Osteoblast (primary cell): ENCODE measurements at regions not wholly inside any gene's neighbourhood (a gene's known extent, or its start where the extent isn't known, plus 50 kb on each side); places are given as distances from the start of the nearest gene placed in this dataset.

Source experiments
- DNase-seq: peaks from one replicate; pipeline ENCODE4 v3.0.0; 2011; ENCODE audit warnings: low spot score, mixed read lengths; ENCODE audit not compliant: insufficient read length; ENCODE audit errors: missing footprints
- H2AFZ ChIP-seq: 2 replicates; pipeline ENCODE4 v1.6.0; 2011; ENCODE audit warnings: mild to moderate bottlenecking, low read length
- H3K27ac ChIP-seq: 2 replicates; pipeline ENCODE4 v1.5.1; 2011; ENCODE audit warnings: mild to moderate bottlenecking, low read depth, low read length, moderate library complexity
- H3K27me3 ChIP-seq: 2 replicates; pipeline ENCODE4 v1.6.0; 2012; ENCODE audit warnings: mild to moderate bottlenecking, control low read depth, inconsistent platforms, low read length, moderate library complexity; ENCODE audit not compliant: insufficient read depth
- H3K36me3 ChIP-seq: 2 replicates; pipeline ENCODE4 v1.5.1; 2011; ENCODE audit warnings: mild to moderate bottlenecking, low read length, control low read depth, moderate library complexity; ENCODE audit not compliant: insufficient read depth
- H3K4me1 ChIP-seq: 2 replicates; pipeline ENCODE4 v1.5.1; 2011; ENCODE audit warnings: mild to moderate bottlenecking, low read length, control low read depth, moderate library complexity; ENCODE audit not compliant: insufficient read depth
- H3K4me2 ChIP-seq: 2 replicates; pipeline ENCODE4 v1.6.0; 2011; ENCODE audit warnings: mild to moderate bottlenecking, low read length; ENCODE audit not compliant: insufficient read depth
- H3K4me3 ChIP-seq: fragments of 200-600 bp; sonication (generic); 3 replicates; pipeline ENCODE4 v1.5.1; 2012; ENCODE audit warnings: mild to moderate bottlenecking, low read length, inconsistent platforms; ENCODE audit not compliant: insufficient read depth
- H3K79me2 ChIP-seq: 2 replicates; pipeline ENCODE4 v1.6.0; 2012; ENCODE audit warnings: mild to moderate bottlenecking, low read length, control low read depth, inconsistent platforms; ENCODE audit not compliant: insufficient read depth
- H3K9me3 ChIP-seq: 2 replicates; pipeline ENCODE4 v1.5.1; 2011; ENCODE audit warnings: low read depth, low read length, control low read depth
- H4K20me1 ChIP-seq: 2 replicates; pipeline ENCODE4 v1.6.0; 2012; ENCODE audit warnings: mild to moderate bottlenecking, low read length, control low read depth; ENCODE audit not compliant: insufficient read depth
- TF ChIP-seq, protein P1 (sequence below): IDR thresholded peaks from 2 replicates; pipeline ENCODE4 v1.5.1; 2011; ENCODE audit warnings: mild to moderate bottlenecking, low read depth, low read length, moderate library complexity; ENCODE audit errors: extremely low read depth

DNA sequence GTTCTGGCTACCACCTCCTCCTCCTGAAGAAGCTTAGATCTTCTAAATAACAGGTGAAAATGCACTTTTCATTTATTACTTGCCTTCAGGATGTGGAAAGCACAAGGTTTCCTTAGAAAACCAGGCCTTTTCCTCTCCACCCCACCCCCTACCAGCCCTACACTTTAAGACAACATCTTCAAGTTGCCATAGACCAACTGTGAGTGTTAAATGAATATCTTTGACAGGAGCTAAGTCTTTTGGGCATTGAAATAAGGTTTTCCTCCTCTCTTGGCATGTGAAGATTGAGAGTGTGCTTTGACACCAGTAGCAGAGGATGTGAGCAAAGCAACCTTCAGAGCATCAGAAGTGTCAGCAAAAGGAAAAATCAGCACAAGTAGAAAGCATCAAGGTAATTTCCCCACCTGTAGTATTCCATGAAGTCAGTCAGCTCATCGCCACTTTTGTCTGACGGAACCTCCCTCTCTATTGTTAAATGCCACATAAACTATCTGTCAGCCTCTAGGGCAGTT is 532.3 kb upstream of the MMS22L start:
- Histone ChIP-seq H3K79me2 (no peaks in the 10 kb centered on the region), H3K9me3 (no peaks in the 10 kb centered on the region), H3K4me2 (no peak overlapping the region), H2AFZ (no peak overlapping the region), H3K4me3 (no peak overlapping the region), H3K36me3 (no peaks in the 10 kb centered on the region), H4K20me1 (no peaks in the 10 kb centered on the region), H3K4me1 (no peaks in the 10 kb centered on the region), H3K27ac (no peak overlapping the region), H3K27me3 (no peaks in the 10 kb centered on the region)
- no peak for DNase-seq
- TF ChIP-seq, protein P1, sequence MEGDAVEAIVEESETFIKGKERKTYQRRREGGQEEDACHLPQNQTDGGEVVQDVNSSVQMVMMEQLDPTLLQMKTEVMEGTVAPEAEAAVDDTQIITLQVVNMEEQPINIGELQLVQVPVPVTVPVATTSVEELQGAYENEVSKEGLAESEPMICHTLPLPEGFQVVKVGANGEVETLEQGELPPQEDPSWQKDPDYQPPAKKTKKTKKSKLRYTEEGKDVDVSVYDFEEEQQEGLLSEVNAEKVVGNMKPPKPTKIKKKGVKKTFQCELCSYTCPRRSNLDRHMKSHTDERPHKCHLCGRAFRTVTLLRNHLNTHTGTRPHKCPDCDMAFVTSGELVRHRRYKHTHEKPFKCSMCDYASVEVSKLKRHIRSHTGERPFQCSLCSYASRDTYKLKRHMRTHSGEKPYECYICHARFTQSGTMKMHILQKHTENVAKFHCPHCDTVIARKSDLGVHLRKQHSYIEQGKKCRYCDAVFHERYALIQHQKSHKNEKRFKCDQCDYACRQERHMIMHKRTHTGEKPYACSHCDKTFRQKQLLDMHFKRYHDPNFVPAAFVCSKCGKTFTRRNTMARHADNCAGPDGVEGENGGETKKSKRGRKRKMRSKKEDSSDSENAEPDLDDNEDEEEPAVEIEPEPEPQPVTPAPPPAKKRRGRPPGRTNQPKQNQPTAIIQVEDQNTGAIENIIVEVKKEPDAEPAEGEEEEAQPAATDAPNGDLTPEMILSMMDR: no peak

DNA sequence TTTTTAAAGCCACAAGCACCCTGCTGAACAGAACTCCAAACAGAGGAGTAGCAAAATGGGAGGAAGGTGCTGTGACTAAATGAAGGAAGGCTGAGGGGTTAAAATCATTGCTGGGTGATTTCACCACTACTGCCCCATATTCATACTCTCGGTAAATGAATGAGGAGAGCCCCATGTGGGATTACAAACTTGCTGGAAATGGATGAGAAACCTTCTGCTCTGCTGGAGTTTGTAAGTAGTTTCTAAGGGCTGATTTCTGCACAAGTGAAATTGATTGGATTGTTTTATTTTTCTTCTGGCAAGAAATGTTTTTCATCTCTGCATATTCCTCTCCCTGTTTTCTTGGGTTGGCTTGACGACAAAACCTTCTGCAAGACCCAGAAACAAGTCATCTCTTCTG is 533.5 kb upstream of the MMS22L start:
- Histone ChIP-seq H3K4me2 (no peak overlapping the region), H3K27me3 (no peaks in the 10 kb centered on the region), H3K27ac (no peak overlapping the region), H2AFZ (no peak overlapping the region), H4K20me1 (no peaks in the 10 kb centered on the region), H3K79me2 (no peaks in the 10 kb centered on the region), H3K36me3 (no peaks in the 10 kb centered on the region), H3K4me3 (no peak overlapping the region), H3K9me3 (no peaks in the 10 kb centered on the region), H3K4me1 (no peaks in the 10 kb centered on the region)
- TF ChIP-seq, protein P1: no peak
- DNase-seq: no peak

DNA sequence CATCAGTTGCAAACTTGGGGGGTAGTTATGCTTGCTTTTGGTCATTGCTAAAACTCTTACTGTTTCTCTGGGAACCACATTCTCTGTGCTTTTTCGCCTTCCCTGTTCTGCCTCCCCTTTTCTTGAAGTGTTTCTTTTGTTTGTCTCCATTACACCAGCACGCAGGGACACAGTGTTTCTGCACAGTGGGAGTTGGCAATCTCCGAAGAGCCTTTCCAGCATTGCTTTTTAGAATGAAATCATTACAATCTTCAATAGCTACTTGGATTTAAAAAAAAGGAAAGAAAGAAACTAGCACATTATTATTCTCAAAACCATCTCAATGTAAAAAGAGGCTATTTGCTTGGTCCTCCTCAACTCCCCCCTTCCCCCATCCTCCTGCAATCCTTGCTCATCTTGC is 536.7 kb upstream of the MMS22L start:
- Histone ChIP-seq H3K27me3 (no peaks in the 10 kb centered on the region), H3K4me3 (no peak overlapping the region)
- no peak for DNase-seq

DNA sequence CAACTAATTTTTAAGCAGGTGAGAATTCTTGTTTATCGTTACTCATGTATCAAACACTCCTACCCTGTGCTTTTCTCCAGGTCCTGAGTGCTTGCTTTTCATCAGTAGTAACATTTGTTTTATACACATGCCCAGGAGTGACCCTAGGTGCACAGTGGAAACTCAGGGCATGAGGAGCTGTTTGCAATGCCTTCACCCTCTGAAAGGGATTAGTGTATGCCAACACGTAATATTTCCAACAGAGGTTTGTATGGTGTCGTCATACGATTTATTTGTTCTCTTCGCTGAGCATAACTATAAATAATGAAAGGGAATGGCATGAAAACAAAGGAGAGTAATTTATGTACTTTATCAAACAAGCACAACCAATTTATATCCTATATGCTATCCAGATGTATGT is 537.4 kb upstream of the MMS22L start:
- H3K79me2 ChIP-seq: no peaks in the 10 kb centered on the region
- no peak for DNase-seq
- H2AFZ ChIP-seq: no peak overlapping the region
- no peaks in the 10 kb centered on the region for H4K20me1 ChIP-seq
- no peak overlapping the region for H3K4me2 ChIP-seq
- H3K27me3 ChIP-seq: no peaks in the 10 kb centered on the region
- no peak overlapping the region for H3K27ac ChIP-seq
- TF ChIP-seq, protein P1: no peak
- H3K4me3 ChIP-seq: no peak overlapping the region
- H3K36me3 ChIP-seq: no peaks in the 10 kb centered on the region
- no peaks in the 10 kb centered on the region for H3K9me3 ChIP-seq
- H3K4me1 ChIP-seq: no peaks in the 10 kb centered on the region

More for the DNA sequence above, 536.7 kb upstream of the MMS22L start:
- H3K9me3 ChIP-seq: no peaks in the 10 kb centered on the region
- no peak overlapping the region for H3K27ac ChIP-seq
- H3K4me1 ChIP-seq: no peaks in the 10 kb centered on the region
- no peaks in the 10 kb centered on the region for H3K36me3 ChIP-seq
- no peak overlapping the region for H2AFZ ChIP-seq
- no peaks in the 10 kb centered on the region for H3K79me2 ChIP-seq
- TF ChIP-seq, protein P1: no peak
- no peak overlapping the region for H3K4me2 ChIP-seq
- H4K20me1 ChIP-seq: no peaks in the 10 kb centered on the region
